HAP-1 (cell line): ENCODE measurements at regions not wholly inside any gene's neighbourhood (a gene's known extent, or its start where the extent isn't known, plus 50 kb on each side); places are given as distances from the start of the nearest gene placed in this dataset.

Experiments used
- DNase-seq, 2 experiments: peaks; one replicate each; pipeline ENCODE4 v3.0.0-alpha.2; 2016 to 2020; ENCODE audit warnings: low spot score in 2 of 2
- H3K27me3 ChIP-seq: fragments of 250-450 bp; sonication (Bioruptor Pico); 2 replicates; pipeline ENCODE4 v1.5.1; 2020; ENCODE audit warnings: low read depth, mild to moderate bottlenecking, moderate library complexity
- H3K36me3 ChIP-seq: fragments of 250-450 bp; sonication (Bioruptor Pico); replicated peaks from 2 replicates; pipeline ENCODE4 v1.5.1; 2020; ENCODE audit warnings: mild to moderate bottlenecking
- H3K4me1 ChIP-seq: fragments of 250-450 bp; sonication (Bioruptor Pico); 2 replicates; pipeline ENCODE4 v1.5.1; 2020; ENCODE audit warnings: mild to moderate bottlenecking
- H3K4me3 ChIP-seq: fragments of 250-450 bp; sonication (Bioruptor Pico); 2 replicates; pipeline ENCODE4 v1.5.1; 2020; ENCODE audit warnings: mild to moderate bottlenecking, moderate library complexity
- H3K9me3 ChIP-seq: fragments of 250-450 bp; sonication (Bioruptor Pico); 2 replicates; pipeline ENCODE4 v1.5.1; 2020; ENCODE audit warnings: mild to moderate bottlenecking, moderate library complexity
- in situ Hi-C: fragments of 300-500 bp; cut with MboI; formaldehyde crosslinking; loops from 3 replicates; pipeline ENCODE4 v1.14.3; 2020; ENCODE audit warnings: low sequenced_read_pairs, inconsistent platforms, mixed read lengths

DNA sequence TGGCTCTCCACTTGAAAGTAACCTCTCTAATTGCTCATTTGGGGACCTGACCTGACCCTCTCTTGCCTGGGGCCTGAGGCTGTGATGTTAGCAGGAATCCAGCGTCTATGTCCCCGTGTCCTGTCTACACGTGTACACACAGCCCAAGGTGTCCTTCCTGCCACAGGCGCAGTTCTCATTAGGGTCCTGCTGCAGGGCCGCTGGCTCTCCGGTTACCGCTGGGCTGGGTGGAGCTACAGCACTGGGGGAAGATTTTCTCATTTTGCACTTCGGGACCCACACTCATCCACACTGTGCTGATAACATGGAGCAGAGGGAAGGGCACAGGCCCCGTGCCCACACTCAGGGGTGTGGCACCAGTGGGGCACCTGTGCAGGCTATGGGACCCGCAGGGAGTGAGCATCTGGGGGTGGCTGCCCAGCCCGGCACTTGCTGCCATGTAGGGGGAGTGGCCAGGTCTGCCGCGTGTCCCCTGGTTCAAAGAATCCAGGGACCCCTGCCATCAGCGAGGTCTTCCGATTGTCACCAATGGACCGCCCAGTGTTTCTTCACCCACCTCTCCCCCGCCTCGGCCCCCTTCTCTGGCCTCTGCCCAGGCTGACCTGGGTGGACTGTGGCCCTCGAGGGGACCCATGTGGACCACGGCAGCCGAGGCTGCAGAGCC is 98.7 kb upstream of the SFSWAP start:
- no peak overlapping the region for H3K4me3 ChIP-seq
- no peaks in the 10 kb centered on the region for H3K9me3 ChIP-seq
- H3K27me3 ChIP-seq, result peaks cover 37% of the 10 kb centered on the region
- DNase-seq, result no peak
- in situ Hi-C loops, result no loop called here
- no peaks in the 10 kb centered on the region for H3K4me1 ChIP-seq
- no peaks in the 10 kb centered on the region for H3K36me3 ChIP-seq

DNA sequence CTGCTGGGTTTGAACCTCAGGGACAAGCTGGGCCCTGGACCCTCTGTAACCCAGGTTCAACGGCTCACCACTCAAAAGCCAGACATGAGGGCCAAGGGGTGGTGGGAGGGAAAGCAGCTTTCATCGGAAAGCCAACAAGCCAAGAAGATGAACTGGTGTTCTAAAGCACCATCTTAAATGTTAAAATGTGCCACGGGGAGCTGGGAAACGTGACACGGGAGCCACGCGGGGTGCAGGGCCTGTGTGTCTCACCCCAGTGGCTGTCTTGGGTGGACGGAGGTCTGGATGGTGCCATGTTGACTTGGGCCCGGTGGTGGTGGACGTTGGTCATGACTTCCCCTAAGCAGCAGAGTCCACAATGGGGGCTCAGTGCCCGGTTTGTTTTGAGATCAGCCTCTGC is 97.7 kb upstream of the SFSWAP start:
- H3K4me1 ChIP-seq, result no peaks in the 10 kb centered on the region
- H3K4me3 ChIP-seq, result no peak overlapping the region
- peaks cover 35% of the 10 kb centered on the region for H3K27me3 ChIP-seq
- no peaks in the 10 kb centered on the region for H3K36me3 ChIP-seq
- no peak for DNase-seq
- no peaks in the 10 kb centered on the region for H3K9me3 ChIP-seq
- in situ Hi-C loops, result no loop called here

DNA sequence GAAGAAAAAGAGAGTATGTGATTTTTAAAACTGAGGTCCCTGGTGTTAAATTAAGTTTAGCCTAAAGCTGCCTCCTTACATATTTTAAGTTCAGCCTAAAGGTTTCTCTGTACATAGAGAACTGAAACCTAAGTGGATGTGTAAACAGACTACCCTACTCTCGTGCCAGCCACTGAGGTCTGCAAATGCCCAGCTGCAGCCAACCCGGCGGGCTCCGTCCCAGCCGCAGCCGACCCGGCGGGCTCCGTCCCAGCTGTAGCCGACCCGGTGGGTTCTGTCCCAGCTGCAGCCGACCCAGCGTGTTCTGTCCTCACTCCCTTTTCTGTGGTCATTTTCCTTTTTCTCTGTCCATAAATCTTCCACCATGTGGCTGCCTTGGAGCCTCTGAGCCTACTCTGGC is 97.2 kb upstream of the SFSWAP start:
- Histone ChIP-seq H3K4me3 (no peak overlapping the region), H3K36me3 (no peaks in the 10 kb centered on the region), H3K27me3 (peaks cover 35% of the 10 kb centered on the region), H3K9me3 (no peaks in the 10 kb centered on the region), H3K4me1 (no peaks in the 10 kb centered on the region)
- DNase-seq, result no peak
- in situ Hi-C loops, result no loop called here

DNA sequence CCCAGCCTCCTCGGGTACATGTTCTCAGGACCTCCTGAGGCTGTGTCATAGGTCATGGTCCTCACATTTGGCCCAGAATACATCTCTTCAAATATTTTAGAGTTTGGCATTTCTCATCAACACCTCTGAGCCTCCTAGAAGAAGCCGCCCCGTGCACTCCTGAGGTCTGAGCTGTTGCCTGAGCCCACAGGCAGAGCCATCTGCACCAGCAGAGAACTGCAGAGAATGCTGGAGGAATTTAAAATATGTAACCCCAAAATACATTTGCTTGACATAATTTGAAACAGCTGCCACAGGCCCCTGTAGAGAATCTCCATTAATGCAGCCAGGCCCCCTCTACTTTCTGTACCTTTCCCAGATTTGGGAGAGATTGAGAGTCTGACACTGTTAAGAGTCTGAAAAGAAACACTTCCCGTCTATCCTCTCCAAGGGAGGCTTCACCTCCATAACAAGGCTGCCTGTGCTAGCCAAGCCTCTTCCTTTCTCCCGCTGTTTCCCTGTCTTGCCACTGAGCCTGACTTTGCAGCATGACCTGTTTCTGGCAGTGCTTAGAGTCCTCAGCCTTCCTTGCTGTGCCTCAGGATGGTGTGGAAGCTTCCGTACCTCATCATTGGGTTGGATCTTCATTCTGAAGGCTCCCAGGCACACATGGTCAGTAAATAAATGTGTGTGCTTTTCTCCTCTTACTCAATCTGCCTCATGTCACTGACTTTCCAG is 95.4 kb upstream of the SFSWAP start:
- DNase-seq, result no peak
- no peaks in the 10 kb centered on the region for H3K9me3 ChIP-seq
- H3K4me3 ChIP-seq, result no peak overlapping the region
- H3K36me3 ChIP-seq, result no peaks in the 10 kb centered on the region
- peaks cover 38% of the 10 kb centered on the region for H3K27me3 ChIP-seq
- no peaks in the 10 kb centered on the region for H3K4me1 ChIP-seq
- in situ Hi-C loops, result no loop called here

DNA sequence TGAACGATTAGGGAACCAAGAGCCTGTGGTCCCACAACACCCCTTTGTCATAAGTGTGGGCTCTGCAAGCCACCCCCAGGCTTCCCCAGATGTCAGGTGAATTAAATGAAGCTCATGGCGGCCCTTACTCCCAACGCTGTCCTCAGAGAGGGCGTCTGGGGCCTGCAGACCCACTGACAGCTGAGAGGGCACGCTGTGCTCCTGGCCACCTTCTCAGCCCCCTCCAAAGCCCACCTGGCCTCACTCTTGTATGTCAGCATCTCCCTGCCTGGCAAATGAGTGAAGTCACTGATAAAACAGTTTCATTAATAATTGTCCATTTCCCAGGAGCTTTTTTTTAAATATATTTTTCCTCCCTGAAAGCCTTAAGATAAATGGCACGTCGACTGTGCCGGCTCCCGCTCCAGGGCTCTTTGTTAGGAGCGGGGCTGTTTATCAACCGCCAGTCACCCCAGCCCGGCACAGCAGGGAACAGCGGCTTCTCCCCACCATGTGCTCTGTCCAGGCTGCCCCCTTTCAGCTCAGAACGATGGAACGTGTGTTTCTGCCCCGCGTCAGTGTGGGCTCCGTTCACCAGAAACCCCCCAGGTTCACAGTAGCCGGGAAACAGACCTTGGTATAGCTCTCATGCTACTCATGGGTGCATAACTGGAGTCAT is 94.7 kb upstream of the SFSWAP start:
- Histone ChIP-seq H3K36me3 (no peaks in the 10 kb centered on the region), H3K4me3 (no peak overlapping the region), H3K9me3 (no peaks in the 10 kb centered on the region), H3K27me3 (peaks cover 38% of the 10 kb centered on the region), H3K4me1 (no peaks in the 10 kb centered on the region)
- no peak for DNase-seq
- in situ Hi-C loops, result no loop called here

GRCh38 chr12:131616738-131617137 is 94.2 kb upstream of the SFSWAP start:
- Histone ChIP-seq H3K36me3 (no peaks in the 10 kb centered on the region), H3K27me3 (peaks cover 38% of the 10 kb centered on the region), H3K9me3 (no peaks in the 10 kb centered on the region), H3K4me3 (no peak overlapping the region), H3K4me1 (no peaks in the 10 kb centered on the region)
- DNase-seq, result no peak
- in situ Hi-C loops, result no loop called here

- no peak for DNase-seq
- peaks cover 38% of the 10 kb centered on the region for H3K27me3 ChIP-seq
- H3K36me3 ChIP-seq, result no peaks in the 10 kb centered on the region
- H3K4me3 ChIP-seq, result no peak overlapping the region
- no peaks in the 10 kb centered on the region for H3K4me1 ChIP-seq
- in situ Hi-C loops, result no loop called here
- H3K9me3 ChIP-seq, result no peaks in the 10 kb centered on the region
Measured at GRCh38 chr12:131617179-131617578, 93.7 kb upstream of the SFSWAP start.

GRCh38 chr12:131617596-131618302 is 93.1 kb upstream of the SFSWAP start:
- no peak overlapping the region for H3K4me3 ChIP-seq
- in situ Hi-C loops, result no loop called here
- H3K27me3 ChIP-seq, result peaks cover 38% of the 10 kb centered on the region
- no peak for DNase-seq
- H3K9me3 ChIP-seq, result no peaks in the 10 kb centered on the region
- H3K36me3 ChIP-seq, result no peaks in the 10 kb centered on the region
- no peaks in the 10 kb centered on the region for H3K4me1 ChIP-seq

DNA sequence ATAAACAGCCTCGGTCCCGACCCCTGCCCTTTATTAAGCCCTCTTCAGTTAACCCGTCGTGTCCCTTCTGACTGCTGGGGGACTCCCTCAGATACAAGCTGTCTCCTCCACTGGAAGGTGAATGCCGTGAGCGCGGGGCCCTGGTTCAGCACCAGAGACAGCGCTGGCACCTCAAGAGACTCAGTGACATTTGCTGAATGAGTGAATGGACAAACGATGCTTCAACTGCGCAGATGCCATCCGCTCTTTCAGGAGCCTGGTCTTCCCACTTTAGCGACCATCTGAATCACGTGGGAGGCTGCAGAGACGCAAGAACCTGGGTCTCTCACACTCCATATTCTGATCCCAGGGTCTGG is 92.6 kb upstream of the SFSWAP start:
- no peaks in the 10 kb centered on the region for H3K36me3 ChIP-seq
- in situ Hi-C loops, result no loop called here
- H3K4me3 ChIP-seq, result no peak overlapping the region
- no peaks in the 10 kb centered on the region for H3K4me1 ChIP-seq
- H3K9me3 ChIP-seq, result no peaks in the 10 kb centered on the region
- peaks cover 35% of the 10 kb centered on the region for H3K27me3 ChIP-seq
- DNase-seq, result peak in 1 of 2 experiments; percentile 21

- in situ Hi-C loops, result no loop called here
- no peak for DNase-seq
- peaks cover 31% of the 10 kb centered on the region for H3K27me3 ChIP-seq
- H3K4me3 ChIP-seq, result no peak overlapping the region
- H3K9me3 ChIP-seq, result no peaks in the 10 kb centered on the region
- no peaks in the 10 kb centered on the region for H3K36me3 ChIP-seq
- no peaks in the 10 kb centered on the region for H3K4me1 ChIP-seq
Measured at GRCh38 chr12:131618701-131619100, 92.2 kb upstream of the SFSWAP start.

DNA sequence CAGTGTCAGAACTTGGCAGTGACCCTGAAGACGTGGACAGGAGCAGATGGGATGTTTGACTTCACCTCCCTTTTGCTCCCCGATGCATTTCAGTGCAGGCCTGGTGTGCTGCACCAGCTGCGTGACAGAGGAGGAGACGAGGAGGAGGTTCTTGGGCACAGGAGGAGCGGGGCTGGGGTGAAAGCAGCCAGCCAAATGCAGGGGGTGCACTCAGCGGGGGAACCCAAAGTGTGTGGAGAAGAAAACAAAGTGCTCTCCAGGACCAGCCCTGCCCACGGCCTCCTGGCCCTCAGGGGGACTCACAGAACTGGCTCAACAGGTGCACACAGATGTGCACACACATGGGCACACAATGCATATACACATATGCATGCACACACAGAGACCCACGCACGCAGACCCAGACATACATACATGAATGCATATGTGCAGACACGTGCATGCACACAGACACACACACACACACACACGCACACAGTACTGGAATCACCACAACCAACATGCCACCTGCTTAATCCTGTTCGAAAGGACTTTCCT is 91.7 kb upstream of the SFSWAP start:
- peaks cover 30% of the 10 kb centered on the region for H3K27me3 ChIP-seq
- no peaks in the 10 kb centered on the region for H3K4me1 ChIP-seq
- H3K36me3 ChIP-seq, result no peaks in the 10 kb centered on the region
- DNase-seq, result no peak
- in situ Hi-C loops, result no loop called here
- H3K9me3 ChIP-seq, result no peaks in the 10 kb centered on the region
- no peak overlapping the region for H3K4me3 ChIP-seq

GRCh38 chr12:131619736-131620506 is 91.0 kb upstream of the SFSWAP start:
- in situ Hi-C loops, result no loop called here
- Histone ChIP-seq H3K27me3 (peaks cover 30% of the 10 kb centered on the region), H3K36me3 (no peaks in the 10 kb centered on the region), H3K9me3 (no peaks in the 10 kb centered on the region), H3K4me3 (no peak overlapping the region), H3K4me1 (no peaks in the 10 kb centered on the region)
- DNase-seq, result no peak

GRCh38 chr12:131620520-131620919 is 90.4 kb upstream of the SFSWAP start:
- Histone ChIP-seq H3K36me3 (no peaks in the 10 kb centered on the region), H3K27me3 (peaks cover 25% of the 10 kb centered on the region), H3K4me3 (no peak overlapping the region), H3K4me1 (no peaks in the 10 kb centered on the region), H3K9me3 (no peaks in the 10 kb centered on the region)
- DNase-seq, result no peak
- in situ Hi-C loops, result no loop called here
